ENCODE measurements at regions not wholly inside any gene's neighbourhood (a gene's known extent, or its start where the extent isn't known, plus 50 kb on each side); places are given as distances from the start of the nearest gene placed in this dataset.
A peak's percentile ranks its signal among the peaks of the same experiment; 100 is the strongest.

DNA sequence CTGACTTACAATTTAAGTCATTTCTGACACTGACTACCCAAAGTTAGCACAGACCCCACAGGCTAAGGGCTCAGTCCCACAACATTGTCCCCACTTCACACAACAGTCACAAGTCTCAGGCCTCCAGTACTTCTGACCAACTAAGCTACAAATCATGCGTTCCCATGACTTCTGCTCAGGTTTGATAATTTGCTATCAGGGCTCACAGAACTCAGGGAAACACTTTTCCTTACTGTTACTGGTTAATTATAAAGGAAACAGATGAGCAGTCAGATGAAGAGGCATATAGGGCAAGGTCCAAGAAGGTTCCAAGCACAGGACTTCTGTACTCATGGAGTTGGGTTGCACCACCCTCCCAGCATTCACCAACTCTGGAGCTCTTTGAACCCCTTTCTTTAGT, 151.2 kb upstream of the TNR start:
- intact Hi-C loops (cut with DNase I) = no loop called here
- DNase-seq = no peak
- ATAC-seq (ENCODE audit: poor library complexity) = no peak

DNA sequence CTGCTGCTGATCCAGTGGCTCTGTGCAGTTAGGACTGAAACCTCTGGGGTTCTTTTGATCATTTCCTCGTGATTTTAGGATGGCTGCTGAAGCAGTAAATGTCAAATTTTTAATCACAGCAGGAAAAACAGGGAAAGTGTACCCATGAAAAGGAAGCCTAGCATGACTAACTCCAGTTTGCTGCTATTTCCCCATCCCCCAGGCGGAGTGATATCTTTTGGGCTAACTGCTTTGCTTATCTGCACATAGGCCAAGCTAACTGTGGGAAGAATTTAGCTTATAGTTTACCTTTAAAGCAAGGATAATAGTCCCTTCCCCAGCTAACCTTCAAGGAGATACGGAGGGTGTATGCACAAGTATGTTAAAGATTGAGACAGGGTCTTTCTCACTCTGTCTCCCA, 149.8 kb upstream of the TNR start:
- intact Hi-C loops (cut with DNase I) = no loop called here
- DNase-seq = no peak
- no peak for ATAC-seq (ENCODE audit: poor library complexity)

- ATAC-seq (ENCODE audit: poor library complexity) (no peak), DNase-seq (no peak)
- intact Hi-C loops (cut with DNase I) = no loop called here
Measured at GRCh38 chr1:175892686-175893085, 149.3 kb upstream of the TNR start.

DNA sequence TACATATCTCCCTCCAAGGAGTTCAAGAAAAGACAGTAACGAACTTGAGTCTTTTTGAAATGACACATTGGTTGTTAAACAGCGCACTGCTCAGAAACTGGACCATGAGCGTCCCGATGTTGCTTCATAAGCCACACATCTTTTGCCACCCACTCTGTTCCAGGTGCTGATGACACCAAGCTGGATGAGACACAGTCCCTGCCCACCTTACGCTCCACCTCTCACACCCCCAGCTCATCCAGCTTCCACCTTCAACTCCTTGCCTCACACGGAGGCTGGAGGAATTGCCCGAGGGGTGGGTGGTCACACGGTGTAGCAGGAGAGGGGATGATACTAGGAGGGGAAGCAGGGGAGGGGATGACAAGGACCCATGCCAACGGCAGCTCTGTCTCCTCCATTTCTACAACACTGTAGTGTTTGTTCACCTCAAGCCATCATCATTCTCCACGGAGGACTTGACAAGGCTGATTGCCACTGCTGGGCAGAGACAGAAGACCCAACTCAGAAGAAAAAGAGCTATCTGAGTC, 148.5 kb upstream of the TNR start:
- no peak for DNase-seq
- no peak for ATAC-seq (ENCODE audit: poor library complexity)
- intact Hi-C loops (cut with DNase I) = no loop called here

- intact Hi-C loops (cut with DNase I) = no loop called here
- ATAC-seq (ENCODE audit: poor library complexity) (no peak), DNase-seq (no peak)
Measured at GRCh38 chr1:175890958-175891357, 147.6 kb upstream of the TNR start.

- ATAC-seq (ENCODE audit: poor library complexity) (no peak), DNase-seq (no peak)
- intact Hi-C loops (cut with DNase I) = loop anchor here (10.0 kb wide), 1 partner anchor 405 kb away; no protein-coding TSS in a partner anchor
Measured at GRCh38 chr1:175889848-175890247, 146.5 kb upstream of the TNR start.

DNA sequence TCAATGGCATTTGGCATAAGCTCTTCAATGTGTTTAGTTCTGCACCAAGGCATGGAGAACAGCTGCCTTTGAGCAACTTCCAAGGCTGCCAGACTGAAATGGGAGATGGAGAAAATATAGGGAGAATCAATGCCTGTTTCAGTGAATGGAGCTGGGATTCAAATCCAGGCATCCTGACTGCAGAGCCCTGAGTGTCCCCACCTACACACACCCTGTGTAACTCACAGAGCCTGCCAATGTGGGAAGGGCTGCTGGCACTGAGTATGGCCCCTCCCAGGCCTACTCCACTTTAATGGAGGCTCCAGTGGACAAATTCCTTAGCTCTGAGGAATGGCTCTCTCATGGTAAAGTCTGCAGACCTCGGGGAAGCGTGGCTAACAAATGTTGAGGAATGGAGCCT, 145.6 kb upstream of the TNR start:
- DNase-seq (no peak), ATAC-seq (ENCODE audit: poor library complexity) (no peak)
- intact Hi-C loops (cut with DNase I) = loop anchor here (10.0 kb wide), 1 partner anchor 404 kb away; no protein-coding TSS in a partner anchor

GRCh38 chr1:175887981-175888428, 144.6 kb upstream of the TNR start:
- DNase-seq (peak; percentile 64), ATAC-seq (ENCODE audit: poor library complexity) (peak; percentile 95)
- intact Hi-C loops (cut with DNase I) = loop anchor here (10.0 kb wide), 1 partner anchor 403 kb away; no protein-coding TSS in a partner anchor

- ATAC-seq (ENCODE audit: poor library complexity) (no peak), DNase-seq (no peak)
- intact Hi-C loops (cut with DNase I) = loop anchor here (10.0 kb wide), 1 partner anchor 403 kb away; no protein-coding TSS in a partner anchor
Measured at GRCh38 chr1:175887521-175887920, 144.1 kb upstream of the TNR start.

- ATAC-seq (ENCODE audit: poor library complexity) (no peak), DNase-seq (no peak)
- intact Hi-C loops (cut with DNase I) = loop anchor here (10.0 kb wide), 1 partner anchor 401 kb away; no protein-coding TSS in a partner anchor
Measured at GRCh38 chr1:175885326-175885725, 141.9 kb upstream of the TNR start.

DNA sequence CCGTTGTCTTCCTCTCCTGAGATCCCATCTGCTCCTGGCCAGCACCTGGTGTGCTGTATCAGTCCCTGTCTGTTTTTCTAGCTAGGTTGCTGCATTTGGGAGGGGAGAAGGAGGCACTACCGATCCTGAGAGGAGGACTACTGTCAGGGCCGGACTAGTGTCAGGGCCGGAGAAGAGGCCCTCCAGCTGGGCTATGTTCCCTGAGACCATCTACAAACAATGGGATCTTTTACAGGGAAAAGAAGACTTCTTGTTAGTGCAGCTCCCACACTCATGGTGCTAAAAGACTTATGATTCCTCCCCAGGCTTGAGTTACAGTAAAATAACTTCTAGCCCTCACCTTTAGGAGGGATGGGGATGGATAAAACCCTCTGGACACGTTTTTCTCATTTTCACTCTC, 141.0 kb upstream of the TNR start:
- ATAC-seq (ENCODE audit: poor library complexity) = no peak
- no peak for DNase-seq
- intact Hi-C loops (cut with DNase I) = loop anchor here (10.0 kb wide), 1 partner anchor 400 kb away; no protein-coding TSS in a partner anchor

DNA sequence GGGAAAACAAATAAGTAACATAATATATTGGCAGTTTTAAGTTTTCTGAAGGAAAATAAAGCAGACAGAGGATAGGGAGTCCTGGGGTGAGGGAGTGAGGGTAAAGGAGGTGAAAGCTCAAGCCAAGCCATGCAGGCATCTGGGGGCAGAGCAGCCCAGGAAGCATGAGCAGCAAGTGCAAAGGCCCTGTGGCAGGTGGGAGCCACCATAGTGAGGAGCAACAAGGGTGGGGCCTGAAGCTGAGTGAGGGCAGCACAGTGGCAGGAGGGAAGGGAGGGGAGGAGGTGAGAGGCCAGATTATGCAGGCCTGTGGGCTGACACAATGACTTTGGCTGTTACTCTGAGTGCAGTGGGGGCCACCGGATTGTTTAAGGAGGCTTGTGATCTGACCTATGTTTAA, 138.8 kb upstream of the TNR start:
- no peak for DNase-seq
- intact Hi-C loops (cut with DNase I) = loop anchor here (10.0 kb wide), 1 partner anchor 397 kb away; no protein-coding TSS in a partner anchor
- no peak for ATAC-seq (ENCODE audit: poor library complexity)

DNA sequence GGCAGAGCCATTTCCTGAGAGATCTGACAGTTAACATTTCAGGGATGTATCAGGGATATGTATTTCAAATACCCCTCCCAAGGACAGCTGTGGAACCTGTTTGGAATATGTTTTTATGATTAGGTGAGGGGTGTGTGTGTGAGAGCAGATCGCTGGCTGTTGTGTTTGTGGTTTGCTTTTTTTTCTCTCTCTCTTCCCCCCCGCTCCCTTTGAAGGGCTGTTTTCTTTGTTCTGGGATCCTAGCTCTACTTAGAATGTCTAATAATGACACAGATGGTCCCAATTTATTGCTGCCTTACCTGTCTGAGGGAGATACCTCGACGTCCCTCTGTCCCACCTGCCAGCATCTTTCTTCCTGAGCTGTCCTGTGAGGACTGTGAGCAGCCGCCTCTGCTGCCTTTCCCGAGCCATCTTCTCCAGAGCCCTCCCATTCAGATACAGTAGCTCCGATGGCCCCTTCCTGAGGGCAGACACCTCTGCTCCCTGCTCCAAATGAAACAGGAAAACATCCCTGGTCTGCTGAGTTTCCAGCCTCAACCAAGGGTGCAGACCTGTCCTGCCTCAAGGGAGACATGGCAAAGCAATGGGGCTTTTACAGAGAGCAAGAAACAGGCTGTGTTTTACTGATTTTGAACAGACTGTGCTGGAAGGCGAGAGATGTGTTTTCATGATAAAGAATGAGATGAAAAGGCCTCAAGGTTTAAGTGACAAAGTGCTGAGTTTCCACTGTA, 138.0 kb upstream of the TNR start:
- DNase-seq (no peak), ATAC-seq (ENCODE audit: poor library complexity) (no peak)
- intact Hi-C loops (cut with DNase I) = loop anchor here (10.0 kb wide), 1 partner anchor 397 kb away; no protein-coding TSS in a partner anchor

GRCh38 chr1:175878775-175879174, 135.4 kb upstream of the TNR start:
- DNase-seq (no peak), ATAC-seq (ENCODE audit: poor library complexity) (no peak)
- intact Hi-C loops (cut with DNase I) = no loop called here

GRCh38 chr1:175877939-175878737, 134.7 kb upstream of the TNR start:
- DNase-seq = no peak

DNA sequence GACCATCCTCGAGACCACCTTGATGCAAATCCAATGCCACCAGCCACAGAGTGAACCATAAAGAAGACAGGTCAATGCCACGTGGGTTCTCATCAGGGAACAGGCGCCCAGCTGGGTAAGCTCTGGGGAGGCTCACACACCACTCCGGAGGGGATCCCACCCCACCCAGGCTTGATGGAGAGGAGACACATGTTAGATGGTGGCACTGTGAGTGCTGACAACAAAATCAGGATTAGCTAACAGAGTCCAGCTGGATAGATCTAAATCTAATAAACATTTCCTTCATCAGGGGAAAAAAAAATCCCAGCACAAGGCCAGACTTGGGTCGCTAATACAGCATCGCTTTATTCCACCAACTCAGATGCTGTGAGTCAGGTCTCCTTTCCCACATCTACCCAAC, 132.2 kb upstream of the TNR start:
- ATAC-seq (ENCODE audit: poor library complexity) (no peak), DNase-seq (no peak)
- intact Hi-C loops (cut with DNase I) = no loop called here

More at GRCh38 chr1:175877939-175878737, 134.7 kb upstream of the TNR start:
- intact Hi-C loops (cut with DNase I) = no loop called here
- ATAC-seq (ENCODE audit: poor library complexity) = no peak

DNA sequence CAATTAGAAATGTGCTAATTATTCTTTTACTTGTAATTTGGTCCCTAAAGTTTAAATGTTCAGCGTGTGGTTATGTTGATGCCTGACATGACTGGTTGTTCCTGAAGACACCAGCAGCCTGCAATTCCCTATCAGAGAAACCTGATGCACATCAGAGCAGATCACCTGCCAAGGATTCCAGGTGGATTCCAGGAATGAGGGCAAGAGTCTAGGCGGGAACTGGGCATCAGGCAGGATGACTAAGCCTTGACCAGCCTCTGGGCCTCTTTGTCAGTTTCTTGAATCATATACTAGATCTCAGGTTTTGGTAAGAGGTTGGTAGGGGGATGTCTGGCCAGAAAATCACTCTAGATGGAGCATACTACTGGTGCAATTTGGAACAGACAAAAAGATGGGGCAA, 130.7 kb upstream of the TNR start:
- ATAC-seq (ENCODE audit: poor library complexity) = no peak
- intact Hi-C loops (cut with DNase I) = no loop called here
- no peak for DNase-seq

GRCh38 chr1:175873290-175873935, 130.0 kb upstream of the TNR start:
- intact Hi-C loops (cut with DNase I) = no loop called here
- DNase-seq = no peak
- ATAC-seq (ENCODE audit: poor library complexity) = no peak

DNA sequence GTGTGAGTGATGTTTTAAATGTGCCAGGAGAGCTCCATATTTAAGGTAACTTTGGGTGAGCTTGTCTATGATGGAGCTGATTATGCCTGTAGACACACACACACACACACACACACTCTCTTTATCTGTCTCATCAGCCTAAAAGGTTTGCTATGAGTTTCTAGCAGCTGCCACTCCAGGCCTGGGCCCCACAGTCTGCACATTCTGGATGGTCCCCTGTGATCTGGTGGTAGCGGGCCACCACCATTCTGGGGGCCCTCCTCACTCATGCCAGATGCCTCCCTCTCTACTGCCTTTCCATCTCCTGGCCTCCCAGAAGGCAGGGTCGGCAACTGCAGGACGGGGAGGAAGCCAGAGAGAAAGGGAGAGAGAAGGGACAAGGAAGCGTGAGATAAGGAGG, 129.2 kb upstream of the TNR start:
- intact Hi-C loops (cut with DNase I) = no loop called here
- no peak for DNase-seq
- ATAC-seq (ENCODE audit: poor library complexity) = no peak

Data from Right ventricle myocardium superior (tissue), 1 donor.